HL-60 (cell line): ENCODE measurements at regions not wholly inside any gene's neighbourhood (a gene's known extent, or its start where the extent isn't known, plus 50 kb on each side); places are given as distances from the start of the nearest gene placed in this dataset.

ENCODE experiments used
- DNase-seq, 2 experiments: peaks; one replicate each; pipeline ENCODE4 v3.0.0-alpha.2; 2010 to 2020; ENCODE audit warnings: low read depth in 1 of 2, low spot score in 1 of 2
- H3K27ac ChIP-seq: fragments of 250-450 bp; sonication (Bioruptor Pico); replicated peaks from 2 replicates; pipeline ENCODE4 v1.5.1; 2020; ENCODE audit warnings: mild to moderate bottlenecking, moderate library complexity
- H3K27me3 ChIP-seq: fragments of 250-450 bp; sonication (Bioruptor Pico); 2 replicates; pipeline ENCODE4 v1.5.1; 2021; ENCODE audit warnings: mild to moderate bottlenecking, moderate library complexity; ENCODE audit not compliant: insufficient read depth, poor library complexity, severe bottlenecking
- H3K4me3 ChIP-seq: replicated peaks from 2 replicates; pipeline ENCODE4 v1.5.1; 2011; ENCODE audit warnings: mild to moderate bottlenecking, control low read depth, low read length; ENCODE audit not compliant: insufficient read depth
- CTCF ChIP-seq: IDR thresholded peaks from one replicate; pipeline ENCODE4 v1.5.1; 2011; ENCODE audit warnings: low read length, control low read depth, inconsistent platforms; ENCODE audit not compliant: insufficient read depth
- GABPA ChIP-seq: IDR thresholded peaks from 2 replicates; pipeline ENCODE4 v1.6.1; 2012; ENCODE audit warnings: low read depth
- POLR2AphosphoS5 ChIP-seq: IDR thresholded peaks from 2 replicates; pipeline ENCODE4 v1.6.1; 2012; ENCODE audit warnings: low read depth
- REST ChIP-seq: IDR thresholded peaks from 2 replicates; pipeline ENCODE4 v1.6.1; 2012; ENCODE audit warnings: low read depth; ENCODE audit not compliant: insufficient replicate concordance
- SPI1 ChIP-seq: IDR thresholded peaks from 2 replicates; pipeline ENCODE4 v1.6.1; 2012; ENCODE audit warnings: low read depth, mild to moderate bottlenecking, borderline replicate concordance

GRCh38 chr5:60371065-60371464 lies 328.9 kb downstream of the DEPDC1B start:
- no peak for DNase-seq
- no peaks in the 10 kb centered on the region for H3K27me3 ChIP-seq

DNA sequence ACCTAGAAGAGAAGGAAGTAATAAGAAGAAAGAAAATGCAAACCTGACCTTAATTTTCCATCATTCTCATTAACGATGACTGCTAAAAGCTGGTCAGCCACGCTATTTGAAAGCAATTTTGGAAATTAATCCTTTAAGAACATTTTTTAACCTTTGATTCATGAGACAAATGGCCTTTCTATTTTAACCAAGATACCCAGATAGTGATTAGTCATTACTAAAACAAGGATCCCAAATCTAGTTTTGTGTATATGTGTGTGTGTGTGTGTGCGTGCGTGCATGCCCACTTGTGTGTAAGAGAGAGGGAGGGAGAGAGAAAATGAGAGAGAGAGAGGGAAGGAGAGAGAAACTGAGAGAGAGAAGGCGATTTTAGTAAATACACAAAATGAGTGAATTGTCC lies 329.5 kb downstream of the DEPDC1B start:
- DNase-seq: no peak
- no peak overlapping the region for H3K27ac ChIP-seq
- H3K4me3 ChIP-seq: no peak overlapping the region
- H3K27me3 ChIP-seq: no peaks in the 10 kb centered on the region
- no peak for TF ChIP-seq SPI1
- no peak for TF ChIP-seq GABPA
- no peak for TF ChIP-seq POLR2AphosphoS5
- no peak for TF ChIP-seq REST
- no peak for TF ChIP-seq CTCF

More at GRCh38 chr5:60371065-60371464, 328.9 kb downstream of the DEPDC1B start:
- Histone ChIP-seq H3K4me3 (no peak overlapping the region), H3K27ac (no peak overlapping the region)
- no peak for TF ChIP-seq REST

GRCh38 chr5:60369391-60369790 lies 330.6 kb downstream of the DEPDC1B start:
- no peak for DNase-seq
- Histone ChIP-seq H3K4me3 (no peak overlapping the region), H3K27me3 (no peaks in the 10 kb centered on the region), H3K27ac (no peak overlapping the region)
- no peak for TF ChIP-seq GABPA
- TF ChIP-seq POLR2AphosphoS5: no peak
- TF ChIP-seq REST: no peak
- TF ChIP-seq CTCF: no peak
- no peak for TF ChIP-seq SPI1

GRCh38 chr5:60368100-60368499 lies 331.9 kb downstream of the DEPDC1B start:
- TF ChIP-seq GABPA: no peak
- TF ChIP-seq POLR2AphosphoS5: no peak
- no peak for TF ChIP-seq CTCF
- TF ChIP-seq SPI1: no peak
- no peak for TF ChIP-seq REST
- DNase-seq: no peak

More at GRCh38 chr5:60368100-60368499, 331.9 kb downstream of the DEPDC1B start:
- no peak overlapping the region for H3K4me3 ChIP-seq
- no peak overlapping the region for H3K27ac ChIP-seq
- no peaks in the 10 kb centered on the region for H3K27me3 ChIP-seq
